ENCODE measurements at regions not wholly inside any gene's neighbourhood (a gene's known extent, or its start where the extent isn't known, plus 50 kb on each side); places are given as distances from the start of the nearest gene placed in this dataset.

DNA sequence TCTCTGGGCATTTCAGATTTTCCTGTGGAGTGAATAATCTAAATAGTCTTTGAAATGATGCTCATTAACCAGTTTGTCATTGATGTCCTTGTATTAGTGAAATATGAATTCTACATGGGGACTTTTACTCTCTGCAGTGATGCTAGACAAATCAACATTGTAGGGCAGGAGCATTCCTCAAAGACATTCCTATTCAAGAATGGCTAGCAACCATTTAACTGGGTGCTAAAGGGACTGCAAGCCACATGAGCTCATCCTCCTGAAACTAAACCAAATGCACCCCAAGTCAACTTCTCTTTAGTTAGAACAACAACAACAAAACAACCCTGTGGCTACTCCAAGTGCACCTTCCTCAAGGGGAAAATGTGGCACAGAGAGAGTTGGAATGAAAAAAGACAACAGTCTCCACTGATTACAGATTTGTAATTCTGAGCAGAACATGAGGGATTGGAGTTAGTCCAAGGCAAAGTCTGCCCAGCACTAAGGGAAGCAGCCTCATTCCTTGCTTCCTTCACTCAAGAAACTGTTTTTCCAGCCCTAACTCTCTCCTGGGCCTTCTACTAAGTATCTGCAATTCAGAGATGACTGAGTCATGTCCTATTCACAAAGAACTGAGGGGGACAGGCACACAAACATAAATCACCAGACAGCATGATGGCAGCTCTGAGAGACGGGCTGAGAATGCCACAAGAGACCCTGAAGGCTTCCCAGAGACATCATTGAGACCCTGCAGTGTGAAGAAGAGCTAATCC, 82.0 kb upstream of the WWC1 start:
- Histone ChIP-seq H3K27me3 (no peaks in the 10 kb centered on the region), H3K27ac (no peak overlapping the region), H3K4me2 (no peak overlapping the region), H4K20me1 (no peaks in the 10 kb centered on the region), H3K9ac (no peak overlapping the region), H3K9me3 (no peaks in the 10 kb centered on the region), H3K4me1 (no peaks in the 10 kb centered on the region), H3K4me3 (no peak overlapping the region), H3K36me3 (peaks cover 82% of the 10 kb centered on the region)
- no peak for TF ChIP-seq Cebpa-rat (IDR thresholded peaks at IDR 0.05)

DNA sequence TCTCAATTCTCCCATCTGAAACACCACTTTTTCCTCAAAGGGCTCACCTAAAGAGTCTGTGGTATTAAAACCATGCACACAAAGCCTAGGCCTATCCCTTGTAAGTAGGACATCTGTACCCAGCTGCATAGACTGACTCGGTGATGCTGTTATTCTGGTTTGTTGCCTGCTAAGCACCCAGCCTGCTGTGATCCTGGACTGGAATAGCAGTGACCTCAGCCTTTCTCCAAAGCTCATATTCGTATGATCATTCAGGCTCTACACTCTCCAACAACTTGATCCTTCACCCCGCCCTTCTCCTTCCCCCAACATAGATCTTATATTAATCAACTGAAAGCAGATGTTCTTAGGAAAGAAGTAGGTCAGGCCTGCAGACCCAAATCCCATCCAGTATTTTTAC, 81.4 kb upstream of the WWC1 start:
- no peak overlapping the region for H3K4me3 ChIP-seq
- no peaks in the 10 kb centered on the region for H3K4me1 ChIP-seq
- H3K4me2 ChIP-seq: no peak overlapping the region
- no peaks in the 10 kb centered on the region for H3K9me3 ChIP-seq
- H3K27me3 ChIP-seq: no peaks in the 10 kb centered on the region
- no peak overlapping the region for H3K9ac ChIP-seq
- H3K27ac ChIP-seq: no peak overlapping the region
- H4K20me1 ChIP-seq: no peaks in the 10 kb centered on the region
- H3K36me3 ChIP-seq: peaks cover 82% of the 10 kb centered on the region
- TF ChIP-seq Cebpa-rat (IDR thresholded peaks at IDR 0.05): no peak

DNA sequence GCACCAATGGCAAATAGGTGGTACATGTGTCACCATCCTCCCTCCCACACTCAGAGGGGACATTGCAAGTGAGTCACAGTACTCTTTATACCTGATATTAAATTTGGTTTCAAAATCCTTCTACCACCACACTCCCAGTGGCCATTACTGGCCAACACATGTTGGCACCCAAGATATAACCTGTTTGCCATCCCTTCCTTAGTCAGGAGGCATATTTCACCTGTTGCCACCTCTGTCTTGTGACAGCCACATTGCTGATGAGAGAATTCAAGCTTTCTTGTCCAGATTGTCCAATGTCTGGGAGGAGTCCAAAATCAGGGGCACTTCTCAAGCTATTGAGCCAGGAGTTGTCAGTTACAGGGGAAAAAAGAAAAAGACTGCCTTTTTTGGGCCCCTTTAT, 80.2 kb upstream of the WWC1 start:
- H4K20me1 ChIP-seq: no peaks in the 10 kb centered on the region
- no peak overlapping the region for H3K4me3 ChIP-seq
- no peaks in the 10 kb centered on the region for H3K9me3 ChIP-seq
- H3K27me3 ChIP-seq: no peaks in the 10 kb centered on the region
- peaks cover 82% of the 10 kb centered on the region for H3K36me3 ChIP-seq
- no peak overlapping the region for H3K27ac ChIP-seq
- H3K4me1 ChIP-seq: no peaks in the 10 kb centered on the region
- H3K9ac ChIP-seq: no peak overlapping the region
- H3K4me2 ChIP-seq: no peak overlapping the region
- TF ChIP-seq Cebpa-rat (IDR thresholded peaks at IDR 0.05): no peak

DNA sequence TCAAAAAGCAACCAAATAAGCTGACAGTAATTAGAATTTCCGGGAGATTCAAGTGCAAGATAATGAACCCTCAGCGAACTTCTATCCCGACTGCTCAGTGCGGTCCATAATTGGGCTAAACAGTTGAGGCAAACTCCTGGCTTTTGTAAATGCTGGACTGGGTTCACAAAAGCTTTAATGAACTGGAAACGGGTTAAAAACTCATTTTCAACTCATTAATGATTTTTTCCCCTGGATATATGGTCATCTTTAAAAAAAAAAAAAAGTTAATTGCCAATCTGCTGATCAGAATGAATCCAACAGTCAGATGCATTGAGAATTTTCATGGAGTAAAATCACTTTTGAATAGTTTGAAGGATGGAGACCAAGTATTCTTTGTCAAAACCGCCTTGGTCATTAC, 79.5 kb upstream of the WWC1 start:
- no peak for TF ChIP-seq Cebpa-rat (IDR thresholded peaks at IDR 0.05)

DNA sequence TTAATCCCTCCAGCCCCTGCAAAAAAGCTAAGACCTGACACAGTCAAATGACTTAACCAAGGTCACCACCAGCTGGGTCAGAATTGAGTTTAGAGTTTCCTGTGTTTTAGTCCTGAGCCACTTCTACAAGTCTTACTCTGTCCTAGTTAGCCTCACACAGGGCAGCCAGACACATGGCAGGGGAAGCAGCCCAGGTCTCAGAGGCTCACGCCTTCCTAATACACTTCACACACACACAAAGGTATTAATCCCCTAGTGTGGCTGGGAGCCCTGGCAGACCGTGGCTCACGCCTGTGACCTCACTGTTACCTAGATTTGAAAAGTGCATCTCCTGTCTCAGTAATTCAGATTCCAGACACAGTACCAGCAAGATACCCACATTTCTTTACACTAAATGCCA, 77.4 kb upstream of the WWC1 start:
- no peak for TF ChIP-seq Cebpa-rat (IDR thresholded peaks at IDR 0.05)

More for the DNA sequence above, 79.5 kb upstream of the WWC1 start:
- Histone ChIP-seq H3K9ac (no peak overlapping the region), H3K36me3 (peaks cover 82% of the 10 kb centered on the region), H4K20me1 (no peaks in the 10 kb centered on the region), H3K4me1 (no peaks in the 10 kb centered on the region), H3K4me3 (no peak overlapping the region), H3K9me3 (no peaks in the 10 kb centered on the region), H3K27ac (no peak overlapping the region), H3K4me2 (no peak overlapping the region), H3K27me3 (no peaks in the 10 kb centered on the region)

DNA sequence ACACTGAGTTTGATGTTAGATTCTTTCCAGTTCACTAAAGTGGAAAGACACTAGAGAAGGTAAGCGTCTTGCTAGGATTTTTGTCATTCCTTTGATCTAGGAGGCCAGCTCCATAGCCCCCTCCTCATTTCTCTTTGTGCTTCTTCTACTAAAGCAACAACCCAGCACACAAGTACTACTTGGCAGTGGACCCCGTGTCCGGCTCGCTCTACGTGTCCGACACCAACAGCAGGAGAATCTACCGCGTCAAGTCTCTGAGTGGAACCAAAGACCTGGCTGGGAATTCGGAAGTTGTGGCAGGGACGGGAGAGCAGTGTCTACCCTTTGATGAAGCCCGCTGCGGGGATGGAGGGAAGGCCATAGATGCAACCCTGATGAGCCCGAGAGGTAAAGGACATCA, 76.6 kb upstream of the WWC1 start:
- H3K27me3 ChIP-seq: no peaks in the 10 kb centered on the region

More for the DNA sequence above, 77.4 kb upstream of the WWC1 start:
- Histone ChIP-seq H3K4me1 (no peaks in the 10 kb centered on the region), H3K9ac (no peak overlapping the region), H3K36me3 (peaks cover 87% of the 10 kb centered on the region), H3K27me3 (no peaks in the 10 kb centered on the region), H3K27ac (no peak overlapping the region), H4K20me1 (no peaks in the 10 kb centered on the region), H3K4me3 (no peak overlapping the region), H3K4me2 (no peak overlapping the region), H3K9me3 (no peaks in the 10 kb centered on the region)

DNA sequence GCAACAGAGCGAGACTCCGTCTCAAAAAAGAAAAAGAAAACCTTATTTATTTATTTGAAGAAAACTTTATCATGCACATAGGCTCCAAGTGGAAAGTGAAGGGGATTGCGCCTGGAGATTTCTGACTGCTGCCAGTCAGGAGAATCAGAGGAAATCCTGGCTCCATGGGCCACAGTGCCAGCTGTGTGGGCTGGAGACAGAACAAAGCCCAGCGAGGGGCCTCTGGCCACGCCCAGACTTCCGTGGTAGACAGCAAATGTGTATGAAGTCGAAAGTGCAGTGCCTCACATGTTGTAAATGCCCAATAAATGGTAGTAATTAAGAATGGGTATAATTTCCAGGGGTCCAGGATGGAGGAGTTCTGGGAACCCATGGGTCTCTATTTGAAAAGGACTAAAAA, 75.8 kb upstream of the WWC1 start:
- Histone ChIP-seq H3K4me3 (no peak overlapping the region), H3K27me3 (no peaks in the 10 kb centered on the region), H3K4me2 (no peak overlapping the region), H3K9me3 (no peaks in the 10 kb centered on the region), H3K4me1 (peaks cover 6% of the 10 kb centered on the region; the same call in 1 of the 2 replicates), H3K36me3 (peaks cover 83% of the 10 kb centered on the region), H3K9ac (no peak overlapping the region), H4K20me1 (no peaks in the 10 kb centered on the region), H3K27ac (no peak overlapping the region)
- no peak for TF ChIP-seq Cebpa-rat (IDR thresholded peaks at IDR 0.05)

More for the DNA sequence above, 76.6 kb upstream of the WWC1 start:
- Histone ChIP-seq H3K4me2 (no peak overlapping the region), H3K9ac (no peak overlapping the region), H3K9me3 (no peaks in the 10 kb centered on the region), H3K4me3 (no peak overlapping the region), H4K20me1 (no peaks in the 10 kb centered on the region), H3K4me1 (peaks cover 6% of the 10 kb centered on the region; the same call in 1 of the 2 replicates), H3K27ac (no peak overlapping the region), H3K36me3 (peaks cover 80% of the 10 kb centered on the region)
- no peak for TF ChIP-seq Cebpa-rat (IDR thresholded peaks at IDR 0.05)

DNA sequence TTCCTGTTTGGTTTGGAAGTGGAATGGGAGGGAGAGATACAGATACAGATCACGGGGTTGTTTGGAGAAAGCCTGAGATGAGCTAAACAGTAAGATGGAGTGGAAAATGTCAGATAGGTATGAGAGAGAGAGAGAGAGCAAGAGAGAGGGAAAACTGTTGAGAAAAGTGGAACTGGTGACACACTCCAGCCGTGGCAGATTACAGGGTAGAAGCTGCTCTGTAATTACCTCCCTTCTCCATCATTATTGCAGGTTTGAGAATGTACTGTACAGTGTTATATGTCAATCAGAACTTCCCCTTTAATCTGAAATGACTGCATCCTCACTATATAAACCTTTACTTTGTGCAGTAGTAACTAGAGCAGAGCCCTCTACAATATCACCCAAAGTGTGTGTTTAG, 74.5 kb upstream of the WWC1 start:
- Histone ChIP-seq H3K4me3 (no peak overlapping the region), H3K4me1 (peaks cover 6% of the 10 kb centered on the region; the same call in 1 of the 2 replicates), H3K4me2 (no peak overlapping the region), H3K9me3 (no peaks in the 10 kb centered on the region), H3K36me3 (peaks cover 90% of the 10 kb centered on the region), H3K27me3 (no peaks in the 10 kb centered on the region), H4K20me1 (no peaks in the 10 kb centered on the region), H3K9ac (no peak overlapping the region), H3K27ac (no peak overlapping the region)
- no peak for TF ChIP-seq Cebpa-rat (IDR thresholded peaks at IDR 0.05)

DNA sequence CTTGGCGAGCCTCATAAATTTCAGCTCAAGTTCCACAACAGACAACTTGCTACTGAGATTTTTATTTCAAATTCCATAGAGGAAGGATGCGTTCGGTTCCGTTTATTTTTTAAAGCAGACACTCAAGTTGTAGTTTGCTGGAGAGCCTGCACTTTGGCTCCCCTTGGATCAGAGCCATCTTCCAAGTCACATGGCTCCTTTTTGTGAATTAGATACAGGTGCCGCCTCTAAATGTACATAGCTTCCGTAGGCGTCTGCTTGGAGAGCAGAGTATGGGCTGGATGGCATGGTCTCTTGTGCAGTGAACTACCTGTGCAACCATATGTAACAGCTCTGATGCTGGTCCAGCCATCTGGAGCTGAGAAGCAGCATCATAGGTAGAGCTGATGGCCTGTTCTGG, 73.9 kb upstream of the WWC1 start:
- no peak for TF ChIP-seq Cebpa-rat (IDR thresholded peaks at IDR 0.05)
- Histone ChIP-seq H3K9me3 (no peaks in the 10 kb centered on the region), H3K4me2 (no peak overlapping the region), H3K4me3 (no peak overlapping the region), H4K20me1 (no peaks in the 10 kb centered on the region), H3K9ac (no peak overlapping the region), H3K36me3 (peaks cover 93% of the 10 kb centered on the region), H3K27ac (no peak overlapping the region), H3K27me3 (no peaks in the 10 kb centered on the region), H3K4me1 (peaks cover 6% of the 10 kb centered on the region; the same call in 1 of the 2 replicates)

DNA sequence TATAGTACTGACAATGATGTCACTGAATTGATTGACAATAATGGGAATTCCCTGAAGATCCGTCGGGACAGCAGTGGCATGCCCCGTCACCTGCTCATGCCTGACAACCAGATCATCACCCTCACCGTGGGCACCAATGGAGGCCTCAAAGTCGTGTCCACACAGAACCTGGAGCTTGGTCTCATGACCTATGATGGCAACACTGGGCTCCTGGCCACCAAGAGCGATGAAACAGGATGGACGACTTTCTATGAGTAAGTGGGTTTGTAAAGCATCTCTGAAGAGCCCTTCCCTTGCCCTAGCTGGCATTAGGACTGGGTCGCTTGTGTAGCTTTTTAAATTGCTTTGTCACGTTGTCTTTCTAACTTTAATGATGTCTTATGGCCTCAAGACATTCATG, 72.7 kb upstream of the WWC1 start:
- Histone ChIP-seq H3K9me3 (no peaks in the 10 kb centered on the region), H4K20me1 (no peaks in the 10 kb centered on the region), H3K4me3 (no peak overlapping the region), H3K27me3 (no peaks in the 10 kb centered on the region), H3K4me1 (peaks cover 6% of the 10 kb centered on the region; the same call in 1 of the 2 replicates), H3K4me2 (no peak overlapping the region), H3K36me3 (peaks cover 93% of the 10 kb centered on the region), H3K9ac (no peak overlapping the region), H3K27ac (no peak overlapping the region)
- TF ChIP-seq Cebpa-rat (IDR thresholded peaks at IDR 0.05): no peak
